HepG2 (cell line): ENCODE measurements at regions not wholly inside any gene's neighbourhood (a gene's known extent, or its start where the extent isn't known, plus 50 kb on each side); places are given as distances from the start of the nearest gene placed in this dataset.

Experiments
- CCDC6 ChIP-seq: sonication (generic); formaldehyde crosslinking; IDR thresholded peaks from 2 replicates; pipeline ENCODE4 v1.8.1; 2022; ENCODE audit warnings: mild to moderate bottlenecking, missing genetic modification reagents, moderate library complexity
- ZBTB46 ChIP-seq: sonication (generic); formaldehyde crosslinking; IDR thresholded peaks from 2 replicates; pipeline ENCODE4 v1.4.0; 2020; ENCODE audit warnings: mild to moderate bottlenecking, missing genetic modification reagents, borderline replicate concordance
- TF ChIP-seq, protein P1 (sequence below): sonication (generic); formaldehyde crosslinking; IDR thresholded peaks from 2 replicates; pipeline ENCODE4 v1.5.1; 2020; ENCODE audit warnings: missing genetic modification reagents, mild to moderate bottlenecking, borderline replicate concordance
- TF ChIP-seq, protein P2 (sequence below): sonication (generic); formaldehyde crosslinking; IDR thresholded peaks from 2 replicates; pipeline ENCODE4 v1.8.0; 2022; ENCODE audit warnings: mild to moderate bottlenecking, missing genetic modification reagents

- TF ChIP-seq ZBTB46 (CRISPR knock-in tag) = no peak
- TF ChIP-seq, protein P1, sequence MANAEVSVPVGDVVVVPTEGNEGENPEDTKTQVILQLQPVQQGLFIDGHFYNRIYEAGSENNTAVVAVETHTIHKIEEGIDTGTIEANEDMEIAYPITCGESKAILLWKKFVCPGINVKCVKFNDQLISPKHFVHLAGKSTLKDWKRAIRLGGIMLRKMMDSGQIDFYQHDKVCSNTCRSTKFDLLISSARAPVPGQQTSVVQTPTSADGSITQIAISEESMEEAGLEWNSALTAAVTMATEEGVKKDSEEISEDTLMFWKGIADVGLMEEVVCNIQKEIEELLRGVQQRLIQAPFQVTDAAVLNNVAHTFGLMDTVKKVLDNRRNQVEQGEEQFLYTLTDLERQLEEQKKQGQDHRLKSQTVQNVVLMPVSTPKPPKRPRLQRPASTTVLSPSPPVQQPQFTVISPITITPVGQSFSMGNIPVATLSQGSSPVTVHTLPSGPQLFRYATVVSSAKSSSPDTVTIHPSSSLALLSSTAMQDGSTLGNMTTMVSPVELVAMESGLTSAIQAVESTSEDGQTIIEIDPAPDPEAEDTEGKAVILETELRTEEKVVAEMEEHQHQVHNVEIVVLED = no peak
- no peak for TF ChIP-seq CCDC6 (CRISPR knock-in tag)
- TF ChIP-seq, protein P2, sequence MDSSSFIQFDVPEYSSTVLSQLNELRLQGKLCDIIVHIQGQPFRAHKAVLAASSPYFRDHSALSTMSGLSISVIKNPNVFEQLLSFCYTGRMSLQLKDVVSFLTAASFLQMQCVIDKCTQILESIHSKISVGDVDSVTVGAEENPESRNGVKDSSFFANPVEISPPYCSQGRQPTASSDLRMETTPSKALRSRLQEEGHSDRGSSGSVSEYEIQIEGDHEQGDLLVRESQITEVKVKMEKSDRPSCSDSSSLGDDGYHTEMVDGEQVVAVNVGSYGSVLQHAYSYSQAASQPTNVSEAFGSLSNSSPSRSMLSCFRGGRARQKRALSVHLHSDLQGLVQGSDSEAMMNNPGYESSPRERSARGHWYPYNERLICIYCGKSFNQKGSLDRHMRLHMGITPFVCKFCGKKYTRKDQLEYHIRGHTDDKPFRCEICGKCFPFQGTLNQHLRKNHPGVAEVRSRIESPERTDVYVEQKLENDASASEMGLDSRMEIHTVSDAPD (CRISPR knock-in tag) = no peak
Measured at GRCh38 chr16:87057951-87058560, 259.1 kb downstream of the C16orf95 start.
